ENCODE measurements at regions not wholly inside any gene's neighbourhood (a gene's known extent, or its start where the extent isn't known, plus 50 kb on each side); places are given as distances from the start of the nearest gene placed in this dataset.
"Not testable (repeated sequence)": the region's sequence is repeated elsewhere in the genome, so short reads cannot be mapped to it uniquely, and the experiment has no call there.

DNA sequence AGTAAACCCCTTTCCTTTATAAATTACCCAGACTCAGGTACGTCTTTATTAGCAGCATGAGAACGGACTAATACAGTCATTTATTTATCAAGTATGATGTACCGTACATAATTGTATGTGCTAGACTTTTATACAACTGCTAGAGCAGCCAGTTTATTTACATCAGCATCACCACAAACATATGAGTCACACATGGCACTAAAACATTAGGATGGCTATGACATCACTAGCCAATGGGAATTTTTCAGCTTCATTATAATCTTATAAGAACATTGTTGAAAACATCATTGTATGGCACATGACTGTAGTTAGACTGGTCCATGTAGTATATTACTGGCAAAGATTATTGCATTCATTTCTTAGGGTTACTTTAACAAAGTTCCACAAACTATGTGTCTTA, 121.7 kb downstream of the ZMAT3 start:
- no peak overlapping the region for H3K4me3 ChIP-seq (ENCODE audit: low read depth, low read length)
- no peak for TF ChIP-seq CTCF (IDR thresholded peaks at IDR 0.05; ENCODE audit: insufficient read depth, low read depth, low read length)
- DNase-seq (ENCODE audit: low read depth), result no peak

DNA sequence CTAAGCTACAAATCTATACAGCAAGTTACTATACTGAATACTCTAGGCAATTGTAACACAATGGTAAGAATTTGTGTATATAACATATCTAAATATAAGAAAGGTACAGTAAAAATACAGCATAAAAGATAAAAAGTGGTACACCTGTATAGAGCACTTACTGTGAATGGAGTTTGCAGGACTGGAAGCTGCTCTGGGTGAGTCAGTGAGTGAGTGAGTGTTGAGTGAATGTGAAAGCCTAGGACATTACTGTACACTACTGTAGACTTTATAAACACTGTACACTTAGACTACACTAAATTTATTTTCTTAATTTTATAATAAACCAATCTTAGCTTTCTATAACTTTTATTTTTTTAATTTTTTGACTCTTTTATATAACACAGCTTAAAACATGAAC, 123.1 kb downstream of the ZMAT3 start:
- no peak for DNase-seq (ENCODE audit: low read depth)
- TF ChIP-seq CTCF (IDR thresholded peaks at IDR 0.05; ENCODE audit: insufficient read depth, low read depth, low read length), result no peak

GRCh38 chr3:178947738-178948137, 123.9 kb downstream of the ZMAT3 start:
- no peak overlapping the region for H3K4me3 ChIP-seq (ENCODE audit: low read depth, low read length)
- TF ChIP-seq CTCF (IDR thresholded peaks at IDR 0.05; ENCODE audit: insufficient read depth, low read depth, low read length), result peak; percentile 18
- no peak for DNase-seq (ENCODE audit: low read depth)

More for the DNA sequence above, 123.1 kb downstream of the ZMAT3 start:
- no peak overlapping the region for H3K4me3 ChIP-seq (ENCODE audit: low read depth, low read length)

- not testable (repeated sequence) for DNase-seq (ENCODE audit: low read depth); H3K4me3 ChIP-seq (ENCODE audit: low read depth, low read length)
These were observed 129.3 kb downstream of the ZMAT3 start for GRCh38 chr3:178942261-178942660.

GRCh38 chr3:178930116-178930515, 141.5 kb downstream of the ZMAT3 start:
- DNase-seq (ENCODE audit: low read depth), result no peak
- no peak overlapping the region for H3K4me3 ChIP-seq (ENCODE audit: low read depth, low read length)
- TF ChIP-seq CTCF (IDR thresholded peaks at IDR 0.05; ENCODE audit: insufficient read depth, low read depth, low read length), result no peak

- no peak for TF ChIP-seq CTCF (IDR thresholded peaks at IDR 0.05; ENCODE audit: insufficient read depth, low read depth, low read length)
- H3K4me3 ChIP-seq (ENCODE audit: low read depth, low read length), result no peak overlapping the region
- DNase-seq (ENCODE audit: low read depth), result no peak
These were observed 155.4 kb downstream of the ZMAT3 start for GRCh38 chr3:178916223-178916622.

DNA sequence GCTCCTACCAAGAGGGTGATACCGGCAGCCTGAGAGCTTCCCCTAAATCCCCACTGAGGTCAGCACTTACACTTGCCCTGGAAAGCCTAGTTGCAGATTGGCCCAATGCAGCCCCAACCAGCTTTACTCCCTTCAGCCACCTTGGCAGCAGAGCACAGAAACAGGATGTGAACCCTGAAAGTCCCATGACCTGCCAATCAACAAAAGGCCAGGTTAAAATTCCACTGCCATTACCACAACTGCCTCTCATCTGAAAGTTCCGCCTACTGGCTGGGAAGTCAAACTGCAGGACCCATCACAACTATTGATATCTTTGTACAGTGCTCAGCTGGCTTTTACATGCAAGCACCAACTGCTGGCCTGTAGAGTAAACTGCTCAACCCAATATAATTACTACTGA, 156.2 kb downstream of the ZMAT3 start:
- no peak for DNase-seq (ENCODE audit: low read depth)
- no peak overlapping the region for H3K4me3 ChIP-seq (ENCODE audit: low read depth, low read length)
- TF ChIP-seq CTCF (IDR thresholded peaks at IDR 0.05; ENCODE audit: insufficient read depth, low read depth, low read length), result no peak

Data from fibroblast of villous mesenchyme (primary cell).